Fibroblast of the aortic adventitia (primary cell): ENCODE measurements at regions not wholly inside any gene's neighbourhood (a gene's known extent, or its start where the extent isn't known, plus 50 kb on each side); places are given as distances from the start of the nearest gene placed in this dataset.
A peak's percentile ranks its signal among the peaks of the same experiment; 100 is the strongest.

Experiments
- DNase-seq: peaks from one replicate; pipeline ENCODE4 v3.0.0-alpha.2; 2010; ENCODE audit warnings: low read depth
- H3K4me3 ChIP-seq: 2 replicates; pipeline ENCODE4 v1.5.1; 2011; ENCODE audit warnings: low read depth, mild to moderate bottlenecking, control low read depth, low read length, moderate library complexity
- CTCF ChIP-seq: IDR thresholded peaks from 2 replicates; pipeline ENCODE4 v1.5.1; 2011; ENCODE audit warnings: mild to moderate bottlenecking, low read length, control low read depth, inconsistent platforms; ENCODE audit not compliant: insufficient read depth

GRCh38 chr3:178272841-178273240, 263.4 kb upstream of the KCNMB2 start:
- no peak for DNase-seq
- no peak for TF ChIP-seq CTCF
- no peak overlapping the region for H3K4me3 ChIP-seq

GRCh38 chr3:178274711-178275110, 261.5 kb upstream of the KCNMB2 start:
- DNase-seq = no peak
- TF ChIP-seq CTCF = no peak
- no peak overlapping the region for H3K4me3 ChIP-seq

- no peak for TF ChIP-seq CTCF
- DNase-seq = no peak
- no peak overlapping the region for H3K4me3 ChIP-seq
Measured at GRCh38 chr3:178275311-178275710, 260.9 kb upstream of the KCNMB2 start.

GRCh38 chr3:178275793-178276192, 260.4 kb upstream of the KCNMB2 start:
- TF ChIP-seq CTCF = peak; percentile 10
- peak; percentile 20 for DNase-seq
- H3K4me3 ChIP-seq = no peak overlapping the region

- no peak overlapping the region for H3K4me3 ChIP-seq
- no peak for TF ChIP-seq CTCF
- peak; percentile 72 for DNase-seq
Measured at GRCh38 chr3:178277605-178278004, 258.6 kb upstream of the KCNMB2 start.

- no peak for DNase-seq
- H3K4me3 ChIP-seq = no peak overlapping the region
Measured at GRCh38 chr3:178283561-178283960, 252.7 kb upstream of the KCNMB2 start.

More at GRCh38 chr3:178283561-178283960, 252.7 kb upstream of the KCNMB2 start:
- TF ChIP-seq CTCF = no peak
